Caco-2 (cell line): ENCODE measurements at regions not wholly inside any gene's neighbourhood (a gene's known extent, or its start where the extent isn't known, plus 50 kb on each side); places are given as distances from the start of the nearest gene placed in this dataset.

ENCODE experiments used
- BruUV-seq: library from RNA; stranded (reverse); fragments of 400-500 nt; replicated peaks from 2 replicates; lab custom pipeline; 2021; lab: Mats Ljungman, UMichigan
- CTCF ChIA-PET: fragments of 300-600 bp; sonication (Branson Sonifier 250); formaldehyde crosslinking; loops from one replicate; lab custom pipeline; 2022; ENCODE audit warnings: antibody characterized with exemption; lab: Charles Lee
- POLR2A ChIA-PET: fragments of 300-600 bp; sonication (Branson Sonifier 250); formaldehyde crosslinking; loops from one replicate; lab custom pipeline; 2022; ENCODE audit warnings: antibody characterized with exemption; lab: Charles Lee
- DNase-seq, 2 experiments: peaks; one replicate each; pipeline versions ENCODE4 v3.0.0 to v3.0.0-alpha.2; 2020 to 2022
- H3K27me3 ChIP-seq: replicated peaks from 2 replicates; pipeline ENCODE4 v1.6.0; 2011; ENCODE audit warnings: low read length; ENCODE audit not compliant: control insufficient read depth, insufficient read depth
- H3K36me3 ChIP-seq: 2 replicates; pipeline ENCODE4 v1.5.1; 2011; ENCODE audit warnings: low read length; ENCODE audit not compliant: control insufficient read depth, insufficient read depth
- H3K4me1 ChIP-seq: fragments of 250-450 bp; sonication (Bioruptor Pico); 2 replicates; pipeline ENCODE4 v1.5.1; 2020; ENCODE audit warnings: mild to moderate bottlenecking
- H3K4me3 ChIP-seq: 2 replicates; pipeline ENCODE4 v1.5.1; 2011; ENCODE audit warnings: low read depth, mild to moderate bottlenecking, control low read depth, low read length
- H3K9me3 ChIP-seq: fragments of 250-450 bp; sonication (Bioruptor Pico); 2 replicates; pipeline ENCODE4 v1.5.1; 2020; ENCODE audit warnings: mild to moderate bottlenecking, moderate library complexity
- H3K27ac Mint-ChIP-seq: one replicate; pipeline ENCODE4 v1.8.0; 2022; ENCODE audit warnings: mixed read lengths; ENCODE audit not compliant: unreplicated experiment
- H3K27me3 Mint-ChIP-seq: one replicate; pipeline ENCODE4 v1.8.0; 2022; ENCODE audit warnings: mixed read lengths; ENCODE audit not compliant: insufficient read depth, unreplicated experiment
- H3K36me3 Mint-ChIP-seq: one replicate; pipeline ENCODE4 v1.8.0; 2022; ENCODE audit warnings: mild to moderate bottlenecking, mixed read lengths; ENCODE audit not compliant: insufficient read depth, unreplicated experiment
- H3K4me1 Mint-ChIP-seq: one replicate; pipeline ENCODE4 v1.8.0; 2022; ENCODE audit warnings: low read depth, mixed read lengths; ENCODE audit not compliant: unreplicated experiment
- H3K4me3 Mint-ChIP-seq: one replicate; pipeline ENCODE4 v1.8.0; 2022; ENCODE audit warnings: mild to moderate bottlenecking, moderate library complexity, mixed read lengths; ENCODE audit not compliant: unreplicated experiment
- H3K9me3 Mint-ChIP-seq: one replicate; pipeline ENCODE4 v1.8.0; 2022; ENCODE audit warnings: mixed read lengths; ENCODE audit not compliant: unreplicated experiment
- intact Hi-C: fragments of 100-400 bp; cut with micrococcal nuclease; formaldehyde crosslinking; loops from one replicate; pipeline ENCODE4 v1.10.0; 2022; ENCODE audit not compliant: unreplicated experiment
- TF ChIP-seq, protein P1 (sequence below), 2 experiments: fragments of 200-600 bp in 1 of 2; IDR thresholded peaks; 1 replicate in 1 of 2; 2 replicates in 1 of 2; pipeline versions ENCODE4 v1.5.1 to v1.8.0; 2011 to 2022; ENCODE audit warnings: antibody characterized with exemption in 1 of 2, control low read depth in 1 of 2, inconsistent platforms in 1 of 2, low read depth in 1 of 2, low read length in 1 of 2, mild to moderate bottlenecking in 1 of 2, moderate library complexity in 1 of 2; ENCODE audit not compliant: insufficient read depth in 1 of 2, severe bottlenecking in 1 of 2, unreplicated experiment in 1 of 2

GRCh38 chr11:33536178-33536577 is 164.4 kb downstream of the C11orf91 start:
- CTCF ChIA-PET = no interaction called here
- no peaks in the 10 kb centered on the region for H3K4me1 Mint-ChIP-seq
- peaks cover 14% of the 10 kb centered on the region for H3K27me3 Mint-ChIP-seq
- DNase-seq = no peak
- TF ChIP-seq, protein P1, sequence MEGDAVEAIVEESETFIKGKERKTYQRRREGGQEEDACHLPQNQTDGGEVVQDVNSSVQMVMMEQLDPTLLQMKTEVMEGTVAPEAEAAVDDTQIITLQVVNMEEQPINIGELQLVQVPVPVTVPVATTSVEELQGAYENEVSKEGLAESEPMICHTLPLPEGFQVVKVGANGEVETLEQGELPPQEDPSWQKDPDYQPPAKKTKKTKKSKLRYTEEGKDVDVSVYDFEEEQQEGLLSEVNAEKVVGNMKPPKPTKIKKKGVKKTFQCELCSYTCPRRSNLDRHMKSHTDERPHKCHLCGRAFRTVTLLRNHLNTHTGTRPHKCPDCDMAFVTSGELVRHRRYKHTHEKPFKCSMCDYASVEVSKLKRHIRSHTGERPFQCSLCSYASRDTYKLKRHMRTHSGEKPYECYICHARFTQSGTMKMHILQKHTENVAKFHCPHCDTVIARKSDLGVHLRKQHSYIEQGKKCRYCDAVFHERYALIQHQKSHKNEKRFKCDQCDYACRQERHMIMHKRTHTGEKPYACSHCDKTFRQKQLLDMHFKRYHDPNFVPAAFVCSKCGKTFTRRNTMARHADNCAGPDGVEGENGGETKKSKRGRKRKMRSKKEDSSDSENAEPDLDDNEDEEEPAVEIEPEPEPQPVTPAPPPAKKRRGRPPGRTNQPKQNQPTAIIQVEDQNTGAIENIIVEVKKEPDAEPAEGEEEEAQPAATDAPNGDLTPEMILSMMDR (IDR thresholded peaks at IDR 0.05; ENCODE audit: insufficient read depth in 1 of 2, low read depth in 1 of 2, low read length in 1 of 2, severe bottlenecking in 1 of 2, unreplicated experiment in 1 of 2) = no peak
- Histone ChIP-seq H3K4me1 (no peaks in the 10 kb centered on the region), H3K9me3 (no peaks in the 10 kb centered on the region), H3K36me3 (no peaks in the 10 kb centered on the region), H3K4me3 (no peak overlapping the region), H3K27me3 (no peaks in the 10 kb centered on the region; the same call in none of the 2 replicates)
- intact Hi-C loops = no loop called here
- no peaks in the 10 kb centered on the region for H3K36me3 Mint-ChIP-seq
- H3K9me3 Mint-ChIP-seq = no peaks in the 10 kb centered on the region
- no TSS peak for BruUV-seq
- no peak overlapping the region for H3K4me3 Mint-ChIP-seq
- POLR2A ChIA-PET = no interaction called here
- no peak overlapping the region for H3K27ac Mint-ChIP-seq

DNA sequence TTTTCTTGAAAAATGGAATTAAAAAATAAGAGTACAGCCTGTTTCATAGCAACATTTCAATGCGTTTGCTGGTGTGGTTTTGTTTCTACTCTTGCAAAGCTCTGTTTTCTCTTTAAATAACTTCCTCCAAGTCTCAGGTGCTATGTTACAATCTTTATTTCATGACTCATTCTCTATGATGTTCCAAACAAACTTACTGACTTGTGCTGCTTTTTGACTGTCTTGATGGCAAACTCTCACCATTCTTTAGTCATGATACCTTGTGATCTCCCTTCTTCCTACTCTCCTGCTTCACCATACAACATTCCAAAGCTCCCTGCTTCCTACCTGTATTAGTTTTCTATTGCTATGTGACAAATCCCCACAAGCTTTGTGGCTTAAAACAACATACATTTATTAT is 166.1 kb downstream of the C11orf91 start:
- DNase-seq = no peak
- POLR2A ChIA-PET = no interaction called here

GRCh38 chr11:33533386-33534052 is 167.1 kb downstream of the C11orf91 start:
- ChIA-PET CTCF (no interaction called here), POLR2A (no interaction called here)
- Mint-ChIP-seq H3K27me3 (peaks cover 9% of the 10 kb centered on the region), H3K4me3 (no peak overlapping the region), H3K9me3 (no peaks in the 10 kb centered on the region), H3K4me1 (no peaks in the 10 kb centered on the region), H3K27ac (no peak overlapping the region), H3K36me3 (no peaks in the 10 kb centered on the region)
- Histone ChIP-seq H3K4me1 (no peaks in the 10 kb centered on the region), H3K27me3 (no peaks in the 10 kb centered on the region; the same call in none of the 2 replicates), H3K36me3 (no peaks in the 10 kb centered on the region), H3K9me3 (no peaks in the 10 kb centered on the region), H3K4me3 (no peak overlapping the region)
- intact Hi-C loops = no loop called here
- TF ChIP-seq, protein P1 (IDR thresholded peaks at IDR 0.05; ENCODE audit: insufficient read depth in 1 of 2, low read depth in 1 of 2, low read length in 1 of 2, severe bottlenecking in 1 of 2, unreplicated experiment in 1 of 2) = no peak
- no TSS peak for BruUV-seq
- DNase-seq = no peak

More for the DNA sequence above, 166.1 kb downstream of the C11orf91 start:
- H3K27me3 ChIP-seq = no peaks in the 10 kb centered on the region; the same call in none of the 2 replicates
- BruUV-seq = no TSS peak
- Mint-ChIP-seq H3K9me3 (no peaks in the 10 kb centered on the region), H3K4me1 (no peaks in the 10 kb centered on the region), H3K36me3 (no peaks in the 10 kb centered on the region), H3K27ac (no peak overlapping the region), H3K27me3 (peaks cover 12% of the 10 kb centered on the region), H3K4me3 (no peak overlapping the region)
- intact Hi-C loops = no loop called here
- CTCF ChIA-PET = no interaction called here
- H3K4me3 ChIP-seq = no peak overlapping the region
- no peaks in the 10 kb centered on the region for H3K9me3 ChIP-seq
- TF ChIP-seq, protein P1 (IDR thresholded peaks at IDR 0.05; ENCODE audit: insufficient read depth in 1 of 2, low read depth in 1 of 2, low read length in 1 of 2, severe bottlenecking in 1 of 2, unreplicated experiment in 1 of 2) = no peak
- no peaks in the 10 kb centered on the region for H3K36me3 ChIP-seq
- no peaks in the 10 kb centered on the region for H3K4me1 ChIP-seq
